Muscle of leg (tissue), 3 donors: ENCODE measurements at regions not wholly inside any gene's neighbourhood (a gene's known extent, or its start where the extent isn't known, plus 50 kb on each side); places are given as distances from the start of the nearest gene placed in this dataset.

ENCODE experiments used
- DNase-seq: peaks from one replicate; pipeline ENCODE4 v3.0.0; 2013
- H3K27ac ChIP-seq: one replicate; pipeline ENCODE4 v1.5.1; 2013; ENCODE audit warnings: mild to moderate bottlenecking, low read length, control low read depth
- H3K27me3 ChIP-seq: one replicate; pipeline ENCODE4 v1.6.1; 2013; ENCODE audit warnings: low read length; ENCODE audit not compliant: control insufficient read depth, insufficient read depth
- H3K36me3 ChIP-seq: one replicate; pipeline ENCODE4 v1.6.1; 2013; ENCODE audit warnings: low read length; ENCODE audit not compliant: control insufficient read depth, insufficient read depth
- H3K4me1 ChIP-seq: one replicate; pipeline ENCODE4 v1.6.1; 2013; ENCODE audit warnings: low read length; ENCODE audit not compliant: control insufficient read depth, insufficient read depth
- H3K4me3 ChIP-seq: one replicate; pipeline ENCODE4 v1.5.1; 2013; ENCODE audit warnings: low read length, control low read depth
- H3K9me3 ChIP-seq: replicated peaks from 2 replicates; pipeline ENCODE4 v1.6.1; 2013; ENCODE audit warnings: low read depth, low read length; ENCODE audit not compliant: control insufficient read depth
- WGBS: methylation state at CpG from one replicate; pipeline ENCODE4 v1.1.5; 2013; ENCODE audit warnings: missing lambda C conversion rate; ENCODE audit not compliant: insufficient coverage; 5-methylcytosine and 5-hydroxymethylcytosine counted together

- WGBS = no CpG with 5 or more reads among the region's 4 CpGs
- DNase-seq = no peak
Measured at GRCh38 chr4:112931001-112931400, 118.5 kb upstream of the ANK2 start.

GRCh38 chr4:112933790-112934189, 115.7 kb upstream of the ANK2 start:
- Histone ChIP-seq H3K27me3 (no peaks in the 10 kb centered on the region), H3K36me3 (no peaks in the 10 kb centered on the region), H3K9me3 (no peaks in the 10 kb centered on the region), H3K4me1 (no peaks in the 10 kb centered on the region), H3K4me3 (no peak overlapping the region), H3K27ac (no peak overlapping the region)
- 36% methylated on average over 4 of the region's 5 CpGs for WGBS
- peak; percentile 49 for DNase-seq

More at GRCh38 chr4:112931001-112931400, 118.5 kb upstream of the ANK2 start:
- no peak overlapping the region for H3K27ac ChIP-seq
- H3K4me1 ChIP-seq = no peaks in the 10 kb centered on the region
- H3K36me3 ChIP-seq = no peaks in the 10 kb centered on the region
- no peak overlapping the region for H3K4me3 ChIP-seq
- no peaks in the 10 kb centered on the region for H3K9me3 ChIP-seq
- H3K27me3 ChIP-seq = no peaks in the 10 kb centered on the region

- Histone ChIP-seq H3K4me1 (no peaks in the 10 kb centered on the region), H3K36me3 (no peaks in the 10 kb centered on the region), H3K9me3 (no peaks in the 10 kb centered on the region), H3K27me3 (no peaks in the 10 kb centered on the region), H3K4me3 (no peak overlapping the region), H3K27ac (no peak overlapping the region)
- no CpG with 5 or more reads among the region's 1 CpG for WGBS
- peak; percentile 79 for DNase-seq
Measured at GRCh38 chr4:112938461-112939058, 110.9 kb upstream of the ANK2 start.

GRCh38 chr4:112939901-112940300, 109.6 kb upstream of the ANK2 start:
- Histone ChIP-seq H3K36me3 (no peaks in the 10 kb centered on the region), H3K27ac (no peak overlapping the region), H3K27me3 (no peaks in the 10 kb centered on the region), H3K4me1 (no peaks in the 10 kb centered on the region), H3K4me3 (no peak overlapping the region), H3K9me3 (no peaks in the 10 kb centered on the region)
- no CpG with 5 or more reads among the region's 4 CpGs for WGBS
- DNase-seq = no peak

GRCh38 chr4:112940336-112940735, 109.1 kb upstream of the ANK2 start:
- H3K4me3 ChIP-seq = no peak overlapping the region
- no peaks in the 10 kb centered on the region for H3K4me1 ChIP-seq
- H3K27me3 ChIP-seq = no peaks in the 10 kb centered on the region
- no peak overlapping the region for H3K27ac ChIP-seq
- no peaks in the 10 kb centered on the region for H3K36me3 ChIP-seq
- H3K9me3 ChIP-seq = no peaks in the 10 kb centered on the region
- DNase-seq = no peak

GRCh38 chr4:112942077-112942476, 107.4 kb upstream of the ANK2 start:
- WGBS = no CpG with 5 or more reads among the region's 2 CpGs
- no peaks in the 10 kb centered on the region for H3K36me3 ChIP-seq
- H3K27ac ChIP-seq = no peak overlapping the region
- no peaks in the 10 kb centered on the region for H3K9me3 ChIP-seq
- no peaks in the 10 kb centered on the region for H3K4me1 ChIP-seq
- H3K27me3 ChIP-seq = no peaks in the 10 kb centered on the region
- H3K4me3 ChIP-seq = no peak overlapping the region
- no peak for DNase-seq

- DNase-seq = no peak
- Histone ChIP-seq H3K4me1 (no peaks in the 10 kb centered on the region), H3K27ac (no peak overlapping the region), H3K36me3 (no peaks in the 10 kb centered on the region), H3K9me3 (no peaks in the 10 kb centered on the region), H3K4me3 (no peak overlapping the region), H3K27me3 (no peaks in the 10 kb centered on the region)
- no CpG with 5 or more reads among the region's 2 CpGs for WGBS
Measured at GRCh38 chr4:112942997-112943396, 106.5 kb upstream of the ANK2 start.

- no peak for DNase-seq
- Histone ChIP-seq H3K36me3 (peaks cover 2% of the 10 kb centered on the region), H3K9me3 (no peaks in the 10 kb centered on the region), H3K4me3 (no peak overlapping the region), H3K4me1 (no peaks in the 10 kb centered on the region), H3K27me3 (no peaks in the 10 kb centered on the region), H3K27ac (no peak overlapping the region)
Measured at GRCh38 chr4:112944006-112944405, 105.4 kb upstream of the ANK2 start.

GRCh38 chr4:112946127-112946526, 103.3 kb upstream of the ANK2 start:
- Histone ChIP-seq H3K9me3 (no peaks in the 10 kb centered on the region), H3K36me3 (peaks cover 2% of the 10 kb centered on the region), H3K4me1 (no peaks in the 10 kb centered on the region), H3K4me3 (no peak overlapping the region), H3K27ac (no peak overlapping the region), H3K27me3 (no peaks in the 10 kb centered on the region)
- no peak for DNase-seq
- 58% methylated on average over 3 of the region's 7 CpGs for WGBS

- no peak overlapping the region for H3K27ac ChIP-seq
- no peak overlapping the region for H3K4me3 ChIP-seq
- no peaks in the 10 kb centered on the region for H3K9me3 ChIP-seq
- WGBS = no CpG with 5 or more reads among the region's 2 CpGs
- H3K27me3 ChIP-seq = no peaks in the 10 kb centered on the region
- no peak for DNase-seq
- H3K4me1 ChIP-seq = no peaks in the 10 kb centered on the region
- H3K36me3 ChIP-seq = peaks cover 2% of the 10 kb centered on the region
Measured at GRCh38 chr4:112947616-112948015, 101.8 kb upstream of the ANK2 start.
